GM21447 (cell line): ENCODE measurements at regions not wholly inside any gene's neighbourhood (a gene's known extent, or its start where the extent isn't known, plus 50 kb on each side); places are given as distances from the start of the nearest gene placed in this dataset.
A peak's percentile ranks its signal among the peaks of the same experiment; 100 is the strongest.

ENCODE experiments used
- ATAC-seq: cut with Tn5 transposase; IDR thresholded peaks from one replicate; pipeline ENCODE4 v1.9.1; 2021; ENCODE audit not compliant: unreplicated experiment

- ATAC-seq, result peak; percentile 94
These were observed 354.5 kb downstream of the NUAK1 start for GRCh38 chr12:105783983-105784947.

GRCh38 chr12:105793421-105793820 is 345.3 kb downstream of the NUAK1 start:
- no peak for ATAC-seq

GRCh38 chr12:105798256-105798845 is 340.4 kb downstream of the NUAK1 start:
- ATAC-seq, result no peak

- no peak for ATAC-seq
These were observed 339.7 kb downstream of the NUAK1 start for GRCh38 chr12:105799103-105799502.

GRCh38 chr12:105801351-105801750 is 337.4 kb downstream of the NUAK1 start:
- no peak for ATAC-seq

- ATAC-seq, result no peak
These were observed 335.5 kb downstream of the NUAK1 start for GRCh38 chr12:105803292-105803691.

- no peak for ATAC-seq
These were observed 334.0 kb downstream of the NUAK1 start for GRCh38 chr12:105804591-105805265.

- no peak for ATAC-seq
These were observed 332.9 kb downstream of the NUAK1 start for GRCh38 chr12:105805730-105806399.

GRCh38 chr12:105806400-105806770 is 332.4 kb downstream of the NUAK1 start:
- no peak for ATAC-seq

GRCh38 chr12:105812366-105812765 is 326.4 kb downstream of the NUAK1 start:
- ATAC-seq, result no peak

GRCh38 chr12:105813201-105813600 is 325.6 kb downstream of the NUAK1 start:
- ATAC-seq, result no peak

GRCh38 chr12:105814283-105814682 is 324.5 kb downstream of the NUAK1 start:
- no peak for ATAC-seq

GRCh38 chr12:105819549-105819948 is 319.2 kb downstream of the NUAK1 start:
- ATAC-seq, result no peak

GRCh38 chr12:105820429-105821125 is 318.2 kb downstream of the NUAK1 start:
- no peak for ATAC-seq

- ATAC-seq, result no peak
These were observed 316.3 kb downstream of the NUAK1 start for GRCh38 chr12:105822131-105823105.

- no peak for ATAC-seq
These were observed 314.9 kb downstream of the NUAK1 start for GRCh38 chr12:105823810-105824209.

- ATAC-seq, result no peak
These were observed 313.6 kb downstream of the NUAK1 start for GRCh38 chr12:105825141-105825540.

GRCh38 chr12:105831372-105831771 is 307.4 kb downstream of the NUAK1 start:
- no peak for ATAC-seq

GRCh38 chr12:105832021-105832420 is 306.7 kb downstream of the NUAK1 start:
- ATAC-seq, result no peak
